ENCODE measurements at regions not wholly inside any gene's neighbourhood (a gene's known extent, or its start where the extent isn't known, plus 50 kb on each side); places are given as distances from the start of the nearest gene placed in this dataset.

- TF ChIP-seq, protein P1, sequence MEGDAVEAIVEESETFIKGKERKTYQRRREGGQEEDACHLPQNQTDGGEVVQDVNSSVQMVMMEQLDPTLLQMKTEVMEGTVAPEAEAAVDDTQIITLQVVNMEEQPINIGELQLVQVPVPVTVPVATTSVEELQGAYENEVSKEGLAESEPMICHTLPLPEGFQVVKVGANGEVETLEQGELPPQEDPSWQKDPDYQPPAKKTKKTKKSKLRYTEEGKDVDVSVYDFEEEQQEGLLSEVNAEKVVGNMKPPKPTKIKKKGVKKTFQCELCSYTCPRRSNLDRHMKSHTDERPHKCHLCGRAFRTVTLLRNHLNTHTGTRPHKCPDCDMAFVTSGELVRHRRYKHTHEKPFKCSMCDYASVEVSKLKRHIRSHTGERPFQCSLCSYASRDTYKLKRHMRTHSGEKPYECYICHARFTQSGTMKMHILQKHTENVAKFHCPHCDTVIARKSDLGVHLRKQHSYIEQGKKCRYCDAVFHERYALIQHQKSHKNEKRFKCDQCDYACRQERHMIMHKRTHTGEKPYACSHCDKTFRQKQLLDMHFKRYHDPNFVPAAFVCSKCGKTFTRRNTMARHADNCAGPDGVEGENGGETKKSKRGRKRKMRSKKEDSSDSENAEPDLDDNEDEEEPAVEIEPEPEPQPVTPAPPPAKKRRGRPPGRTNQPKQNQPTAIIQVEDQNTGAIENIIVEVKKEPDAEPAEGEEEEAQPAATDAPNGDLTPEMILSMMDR (conservative IDR thresholded peaks at IDR 0.05; ENCODE audit: low read length): no peak
Observed at GRCh38 chr9:84542554-84542953, 127.0 kb upstream of the NTRK2 start.

DNA sequence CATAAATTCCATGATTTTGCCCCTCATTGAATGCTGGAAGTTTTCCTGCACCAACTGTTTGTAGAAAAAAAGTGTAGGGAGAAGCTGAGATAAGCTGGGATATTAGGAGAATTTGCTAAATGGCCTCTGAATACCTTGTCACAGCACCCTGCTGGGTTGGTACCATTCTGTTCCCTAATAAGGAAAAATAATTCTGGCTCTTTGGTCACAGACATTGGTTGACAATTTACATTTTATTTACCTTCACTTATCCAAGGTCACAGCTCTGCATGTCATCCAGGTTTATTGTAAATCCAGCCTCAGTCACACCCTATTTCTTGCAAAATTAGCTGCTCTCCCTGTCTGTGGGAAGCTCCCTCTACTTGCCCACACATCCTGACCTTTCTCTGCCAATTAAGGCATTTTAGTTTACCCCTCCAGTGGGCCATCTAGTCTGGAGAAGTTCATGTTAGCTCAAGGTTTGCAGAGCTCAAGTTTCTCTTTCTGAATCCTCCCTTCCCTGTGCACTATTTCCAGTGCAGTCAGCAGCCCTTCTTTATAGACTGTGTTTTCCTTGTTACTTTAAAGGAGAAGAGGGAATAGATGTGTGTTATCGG lies 115.4 kb upstream of the NTRK2 start:
- DNase-seq (ENCODE audit: low read depth): no peak
- TF ChIP-seq, protein P1 (conservative IDR thresholded peaks at IDR 0.05; ENCODE audit: low read length): no peak

More at GRCh38 chr9:84542554-84542953, 127.0 kb upstream of the NTRK2 start:
- H3K4me3 ChIP-seq (ENCODE audit: low read length): no peak overlapping the region
- no peak for DNase-seq (ENCODE audit: low read depth)

DNA sequence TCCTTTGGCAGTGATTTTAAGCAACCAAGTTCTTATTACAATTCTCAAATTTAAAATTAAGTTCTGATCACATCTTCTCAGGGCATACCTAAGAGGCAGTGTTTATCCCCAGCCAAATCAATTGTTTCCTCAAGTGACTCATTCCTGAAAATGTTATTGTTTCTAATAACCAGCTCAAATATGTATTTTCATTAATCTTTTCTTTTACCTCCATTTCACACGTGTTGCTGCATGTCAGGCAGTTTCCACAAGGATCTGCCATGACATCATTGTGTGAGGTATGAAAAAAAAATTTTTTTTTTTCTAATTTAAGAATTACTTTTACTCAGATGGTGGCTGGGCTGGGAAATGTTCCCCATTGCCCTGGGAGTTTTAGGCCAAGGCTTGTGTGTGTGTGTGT lies 113.0 kb upstream of the NTRK2 start:
- TF ChIP-seq, protein P1 (conservative IDR thresholded peaks at IDR 0.05; ENCODE audit: low read length): no peak
- no peak overlapping the region for H3K4me3 ChIP-seq (ENCODE audit: low read length)
- no peak for DNase-seq (ENCODE audit: low read depth)

More for the DNA sequence above, 115.4 kb upstream of the NTRK2 start:
- no peak overlapping the region for H3K4me3 ChIP-seq (ENCODE audit: low read length)

DNA sequence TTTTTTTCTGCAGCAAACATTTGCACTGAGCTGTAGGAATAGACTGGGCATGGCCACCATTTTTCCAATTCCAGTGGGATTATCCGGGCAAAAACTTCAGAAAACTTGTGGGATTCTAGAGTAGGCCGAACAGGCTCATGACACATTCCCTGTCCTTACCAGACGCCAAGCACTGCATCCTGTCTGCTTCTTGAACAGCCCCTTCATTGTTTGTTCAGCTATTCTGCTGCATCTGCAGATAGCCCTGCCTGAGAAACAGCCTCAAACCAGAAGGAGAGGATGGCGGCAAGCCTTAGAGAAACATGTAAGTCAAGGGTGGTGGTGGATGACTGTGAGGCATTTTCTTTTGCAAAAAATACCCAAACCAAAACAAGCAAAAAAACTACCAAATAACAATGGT lies 111.8 kb upstream of the NTRK2 start:
- TF ChIP-seq, protein P1 (conservative IDR thresholded peaks at IDR 0.05; ENCODE audit: low read length): no peak
- DNase-seq (ENCODE audit: low read depth): no peak
- no peak overlapping the region for H3K4me3 ChIP-seq (ENCODE audit: low read length)

- no peak overlapping the region for H3K4me3 ChIP-seq (ENCODE audit: low read length)
- no peak for DNase-seq (ENCODE audit: low read depth)
- TF ChIP-seq, protein P1 (conservative IDR thresholded peaks at IDR 0.05; ENCODE audit: low read length): no peak
Observed at GRCh38 chr9:84563691-84564090, 105.8 kb upstream of the NTRK2 start.

GRCh38 chr9:84567805-84568204 lies 101.7 kb upstream of the NTRK2 start:
- TF ChIP-seq, protein P1 (conservative IDR thresholded peaks at IDR 0.05; ENCODE audit: low read length): no peak
- no peak for DNase-seq (ENCODE audit: low read depth)
- H3K4me3 ChIP-seq (ENCODE audit: low read length): no peak overlapping the region

DNA sequence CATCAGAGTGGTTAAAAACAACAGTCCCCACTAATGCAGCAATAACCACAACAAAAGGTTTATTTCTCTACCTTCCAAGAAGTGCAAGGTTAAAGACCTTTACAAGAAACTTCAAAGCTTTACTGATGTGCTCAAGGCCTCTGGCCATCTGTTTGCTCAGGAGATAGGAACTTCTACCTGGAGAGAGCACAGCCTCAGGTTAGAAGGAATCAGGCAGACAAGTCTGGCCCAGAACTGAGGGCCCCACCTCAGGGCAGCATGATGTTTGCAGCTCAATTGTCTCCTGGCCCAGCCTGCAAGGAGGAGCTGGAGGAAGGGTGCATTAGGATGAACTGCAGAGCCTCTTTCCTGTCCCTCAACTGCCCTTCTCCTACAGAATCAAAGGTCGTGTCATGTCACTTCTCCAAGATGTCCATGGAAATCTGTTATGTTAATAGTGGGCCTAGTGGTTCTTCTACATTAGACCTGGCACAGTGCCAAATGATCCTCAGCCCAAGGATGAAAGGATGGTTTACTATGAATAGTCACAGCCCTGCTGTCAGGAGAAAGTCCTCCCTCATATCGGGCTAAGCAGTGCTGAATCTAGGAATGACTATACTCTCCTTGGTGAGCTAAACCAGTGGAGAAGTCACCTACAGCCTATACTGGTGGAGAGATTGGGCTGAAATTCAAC lies 98.9 kb upstream of the NTRK2 start:
- TF ChIP-seq, protein P1 (conservative IDR thresholded peaks at IDR 0.05; ENCODE audit: low read length): no peak
- H3K4me3 ChIP-seq (ENCODE audit: low read length): no peak overlapping the region
- no peak for DNase-seq (ENCODE audit: low read depth)
